Activated naive CD8-positive, alpha-beta T cell treated with anti-CD3 and anti-CD28 coated beads, Interleukin-2, amount 10 ng/mL, durations not matched to agents 7 days and 5 days (primary cell): ENCODE measurements at regions not wholly inside any gene's neighbourhood (a gene's known extent, or its start where the extent isn't known, plus 50 kb on each side); places are given as distances from the start of the nearest gene placed in this dataset.
"Not testable (repeated sequence)": the region's sequence is repeated elsewhere in the genome, so short reads cannot be mapped to it uniquely, and the experiment has no call there.

ENCODE experiments used
- ATAC-seq: fragments of 150-1000 bp; cut with Tn5 transposase; one replicate; pipeline ENCODE4 v1.10.0; 2021; ENCODE audit warnings: low read depth, moderate library complexity
- POLR2A ChIA-PET: fragments of 350-600 bp; sonication (Branson Sonifier 250); formaldehyde crosslinking; loops from one replicate; lab custom pipeline; 2021; ENCODE audit warnings: antibody characterized with exemption; lab: Charles Lee
- DNase-seq: peaks from one replicate; pipeline ENCODE4 v3.0.0; 2021
- H3K27ac Mint-ChIP-seq: one replicate; pipeline ENCODE4 v1.8.0; 2022; ENCODE audit warnings: mild to moderate bottlenecking, mixed read lengths
- H3K27me3 Mint-ChIP-seq: one replicate; pipeline ENCODE4 v1.8.0; 2022; ENCODE audit warnings: mild to moderate bottlenecking, moderate library complexity, mixed read lengths
- H3K36me3 Mint-ChIP-seq: one replicate; pipeline ENCODE4 v1.8.0; 2021; ENCODE audit warnings: mild to moderate bottlenecking, mixed read lengths
- H3K4me1 Mint-ChIP-seq: one replicate; pipeline ENCODE4 v1.8.0; 2021; ENCODE audit warnings: mixed read lengths
- H3K4me3 Mint-ChIP-seq: one replicate; pipeline ENCODE4 v1.8.0; 2022; ENCODE audit warnings: mild to moderate bottlenecking, moderate library complexity, mixed read lengths
- H3K9me3 Mint-ChIP-seq: one replicate; pipeline ENCODE4 v1.8.0; 2021; ENCODE audit warnings: mixed read lengths

DNA sequence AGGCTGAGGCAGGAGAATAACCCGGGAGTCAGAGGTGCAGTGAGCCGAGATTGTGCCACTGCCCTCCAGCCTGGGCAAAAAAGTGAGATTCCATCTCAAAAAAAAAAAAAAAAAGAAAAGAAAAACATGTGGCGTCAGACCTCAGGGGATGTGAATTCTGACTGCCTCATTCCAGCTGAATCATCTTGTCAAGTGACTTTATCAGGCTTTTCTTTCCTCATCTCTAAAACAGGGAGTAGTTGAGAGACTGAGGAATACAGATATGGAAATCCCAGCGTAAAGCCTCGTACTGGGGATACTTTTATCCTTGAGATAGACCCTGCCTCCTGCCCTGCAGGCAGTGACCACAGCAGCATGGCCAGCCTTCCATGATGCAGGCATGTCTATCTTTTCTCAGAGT is 76.4 kb downstream of the PPIAL4A start:
- H3K4me1 Mint-ChIP-seq, POLR2A ChIA-PET, H3K27me3 Mint-ChIP-seq, DNase-seq, ATAC-seq, H3K27ac Mint-ChIP-seq, H3K36me3 Mint-ChIP-seq, H3K9me3 Mint-ChIP-seq, H3K4me3 Mint-ChIP-seq: not testable (repeated sequence)

DNA sequence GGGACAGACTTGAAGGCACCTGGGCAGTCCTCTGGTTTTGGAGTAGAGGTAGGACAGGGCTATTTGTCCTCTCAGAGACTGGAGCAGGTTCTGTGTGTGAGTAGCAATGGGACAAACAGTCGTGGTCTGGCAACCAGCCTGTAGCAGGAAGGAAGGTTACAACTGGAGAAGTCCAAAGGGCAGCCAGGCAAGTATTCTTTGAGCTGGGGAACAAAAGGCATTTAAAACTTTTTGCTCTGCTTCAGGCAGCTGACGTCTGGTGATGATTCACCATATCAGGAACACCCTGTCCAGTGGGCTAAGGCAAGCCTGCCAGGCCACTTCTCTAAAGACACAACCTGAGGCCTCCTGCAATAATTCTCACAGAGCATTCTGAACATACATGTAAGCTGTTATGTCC is 83.3 kb downstream of the PPIAL4A start:
- H3K4me3 Mint-ChIP-seq, H3K36me3 Mint-ChIP-seq, POLR2A ChIA-PET, ATAC-seq, H3K27me3 Mint-ChIP-seq, H3K9me3 Mint-ChIP-seq, H3K27ac Mint-ChIP-seq, DNase-seq, H3K4me1 Mint-ChIP-seq: not testable (repeated sequence)

DNA sequence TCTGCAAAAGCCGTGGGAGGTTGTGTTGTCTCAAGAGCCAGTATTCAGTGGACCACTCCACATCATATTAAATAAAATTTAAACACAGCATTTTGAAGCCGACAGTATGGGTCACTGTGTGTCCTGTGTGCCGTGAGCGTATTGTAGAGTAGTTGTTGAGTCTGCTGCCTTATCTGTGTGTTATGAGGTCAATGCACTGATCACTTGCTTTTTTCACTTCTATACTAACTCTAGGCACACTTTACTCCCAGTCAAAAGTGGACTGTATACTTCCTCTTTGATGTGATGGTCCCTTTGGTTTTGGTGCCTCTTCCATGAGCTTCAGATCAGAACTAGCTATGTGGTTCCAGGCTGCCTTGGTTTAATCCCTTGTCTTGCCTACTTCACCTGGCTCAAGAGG is 84.3 kb downstream of the PPIAL4A start:
- H3K36me3 Mint-ChIP-seq, H3K4me1 Mint-ChIP-seq, ATAC-seq, H3K27ac Mint-ChIP-seq, H3K4me3 Mint-ChIP-seq, H3K27me3 Mint-ChIP-seq, DNase-seq, POLR2A ChIA-PET, H3K9me3 Mint-ChIP-seq: not testable (repeated sequence)

DNA sequence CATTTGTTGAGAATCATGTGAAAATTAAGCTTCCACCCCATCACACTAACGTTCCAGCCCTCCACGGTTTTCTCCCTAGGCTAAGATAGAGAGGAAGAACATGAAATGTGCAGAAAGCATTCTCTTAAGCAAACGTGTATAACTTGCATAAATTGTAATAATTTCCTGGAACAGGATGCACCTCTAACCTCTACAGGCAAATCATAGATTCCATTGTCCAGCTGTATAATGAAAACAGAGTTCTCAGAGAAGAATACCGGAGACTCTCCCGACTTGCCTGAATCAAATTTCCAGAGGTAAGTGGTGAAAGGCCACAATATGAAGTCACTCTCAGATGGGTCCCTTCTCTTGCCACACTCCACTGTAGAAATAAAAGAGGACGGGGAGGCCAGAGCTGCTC is 87.7 kb downstream of the PPIAL4A start:
- H3K27ac Mint-ChIP-seq, DNase-seq, ATAC-seq, POLR2A ChIA-PET, H3K27me3 Mint-ChIP-seq, H3K4me1 Mint-ChIP-seq, H3K36me3 Mint-ChIP-seq, H3K4me3 Mint-ChIP-seq, H3K9me3 Mint-ChIP-seq: not testable (repeated sequence)

DNA sequence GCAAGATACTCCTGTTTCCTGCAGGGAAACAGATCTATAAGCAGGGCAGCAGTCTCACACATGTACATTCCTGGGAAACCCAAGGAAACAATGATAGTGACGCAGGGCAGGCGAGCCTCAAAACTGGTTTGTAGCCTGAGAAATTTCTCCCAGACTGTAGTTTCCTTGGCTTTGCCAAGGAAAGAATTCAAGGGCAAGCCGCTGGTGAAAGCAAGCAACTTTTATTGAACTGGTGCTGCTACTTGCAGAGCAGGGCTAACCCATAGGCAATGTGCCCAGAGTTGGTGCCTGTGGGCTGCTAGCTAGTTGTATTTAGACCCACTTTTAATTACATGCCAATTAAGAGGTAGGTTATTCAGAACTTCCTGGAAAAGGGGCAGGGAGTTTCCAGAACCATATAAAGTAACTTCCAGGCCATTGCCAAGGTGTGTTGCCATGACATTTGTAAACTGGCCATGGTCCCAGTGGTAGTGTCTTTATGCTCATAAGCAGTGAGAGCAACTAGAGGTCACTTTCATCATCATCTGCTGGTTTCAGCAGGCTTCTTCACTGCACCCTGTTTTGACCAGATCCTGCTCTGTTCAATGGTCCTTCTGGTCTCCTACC is 92.0 kb downstream of the PPIAL4A start:
- H3K27ac Mint-ChIP-seq, H3K4me1 Mint-ChIP-seq, DNase-seq, H3K36me3 Mint-ChIP-seq, POLR2A ChIA-PET, ATAC-seq, H3K9me3 Mint-ChIP-seq, H3K27me3 Mint-ChIP-seq, H3K4me3 Mint-ChIP-seq: not testable (repeated sequence)

DNA sequence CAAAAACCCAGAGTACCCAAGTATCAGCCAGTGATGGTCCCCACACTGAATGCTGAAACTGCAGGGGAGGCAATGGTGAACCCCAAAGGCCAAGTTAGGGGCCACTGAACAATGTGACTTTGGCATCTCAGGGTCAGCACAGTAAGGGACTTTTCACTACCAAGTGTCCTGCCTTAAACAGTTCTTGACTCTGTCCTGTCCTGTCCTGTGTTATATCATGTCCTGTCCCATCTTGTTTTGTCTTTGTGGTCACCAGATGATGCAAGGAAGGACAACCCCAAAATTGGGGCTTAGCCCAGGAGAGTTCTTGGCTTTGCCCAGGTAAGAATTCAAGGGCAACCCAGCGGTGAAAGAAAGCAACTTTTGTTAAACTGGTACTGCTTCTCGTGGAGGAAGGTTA is 105.0 kb downstream of the PPIAL4A start:
- H3K4me1 Mint-ChIP-seq, H3K27me3 Mint-ChIP-seq, DNase-seq, POLR2A ChIA-PET, H3K36me3 Mint-ChIP-seq, H3K4me3 Mint-ChIP-seq, H3K27ac Mint-ChIP-seq, H3K9me3 Mint-ChIP-seq: not testable (repeated sequence)
- ATAC-seq = peak; percentile 43

DNA sequence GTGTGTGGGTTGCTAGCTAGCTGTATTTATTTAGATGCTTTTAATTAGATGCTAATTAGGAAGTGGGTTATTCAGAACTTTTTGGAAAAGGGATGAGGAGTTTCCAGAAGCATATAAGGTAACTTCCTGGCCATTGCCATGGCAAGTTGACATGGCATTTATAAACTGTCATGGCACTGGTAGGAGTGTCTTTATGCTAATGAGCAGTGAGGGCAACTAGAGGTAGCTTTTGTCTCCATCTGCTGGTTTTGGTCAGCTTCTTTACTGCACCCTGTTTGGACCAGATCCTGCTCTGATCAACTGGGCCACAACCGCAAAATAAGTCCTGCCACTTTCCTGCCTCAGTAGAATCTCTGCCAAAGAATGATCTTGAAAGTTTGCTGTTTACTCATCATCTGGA is 105.5 kb downstream of the PPIAL4A start:
- H3K4me1 Mint-ChIP-seq, POLR2A ChIA-PET, H3K27ac Mint-ChIP-seq, H3K4me3 Mint-ChIP-seq, DNase-seq, H3K9me3 Mint-ChIP-seq, H3K36me3 Mint-ChIP-seq, H3K27me3 Mint-ChIP-seq: not testable (repeated sequence)
- ATAC-seq = peak; percentile 95

DNA sequence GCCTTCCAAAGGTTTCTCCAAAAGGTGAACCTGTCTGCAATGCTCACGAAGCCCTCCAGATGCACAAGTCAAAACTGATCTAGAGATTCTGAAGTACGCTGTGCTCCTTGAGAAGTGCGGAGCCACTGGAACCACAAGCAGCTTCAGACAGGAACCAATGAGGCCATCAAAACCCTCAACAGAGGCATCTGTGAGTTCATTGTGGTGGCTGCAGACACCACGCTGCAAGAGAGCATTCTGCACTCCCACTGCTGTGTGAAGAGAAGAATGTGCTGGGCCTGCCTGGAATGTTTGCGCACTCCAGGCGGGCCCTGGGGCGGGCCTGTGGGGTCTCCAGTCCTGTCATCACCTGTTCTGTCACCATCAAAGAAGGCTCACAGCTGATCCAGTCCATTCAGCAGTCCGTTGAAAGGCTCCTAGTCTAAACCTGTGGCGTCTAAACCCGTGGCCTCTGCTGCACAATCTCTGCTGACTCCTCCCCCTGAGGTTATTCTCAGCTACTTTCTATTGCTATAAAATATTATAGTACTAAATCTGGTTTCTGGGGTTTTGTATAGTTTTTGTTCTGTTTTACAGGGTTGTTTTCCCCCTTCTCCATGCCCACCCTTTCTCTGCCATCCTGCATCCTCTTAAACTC is 111.6 kb downstream of the PPIAL4A start:
- H3K27ac Mint-ChIP-seq, H3K9me3 Mint-ChIP-seq, DNase-seq: not testable (repeated sequence)

DNA sequence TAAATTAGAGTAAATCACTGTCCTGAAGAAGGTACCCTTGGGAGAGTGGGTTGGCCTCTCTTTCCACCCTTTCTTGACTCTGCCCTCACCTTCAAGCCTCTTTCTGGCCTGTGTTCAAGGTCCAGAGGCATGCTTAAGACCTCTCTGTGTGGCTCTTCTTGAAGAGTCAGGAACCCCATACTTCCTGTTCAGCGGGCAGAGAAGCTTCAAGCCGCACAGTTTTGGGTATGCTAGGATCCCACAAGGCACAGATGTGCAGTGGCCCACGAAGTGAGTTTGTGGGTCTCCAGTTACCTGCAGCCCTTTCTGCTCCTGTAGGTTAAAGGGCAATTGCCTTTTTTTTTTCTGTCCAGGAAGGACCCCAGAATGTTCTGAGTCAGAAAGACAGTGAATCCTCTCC is 113.7 kb downstream of the PPIAL4A start:
- H3K4me3 Mint-ChIP-seq, H3K36me3 Mint-ChIP-seq, H3K27me3 Mint-ChIP-seq, H3K4me1 Mint-ChIP-seq, H3K27ac Mint-ChIP-seq, POLR2A ChIA-PET, DNase-seq, H3K9me3 Mint-ChIP-seq: not testable (repeated sequence)
- peak; percentile 28 for ATAC-seq

More for the DNA sequence above, 111.6 kb downstream of the PPIAL4A start:
- H3K4me3 Mint-ChIP-seq, H3K27me3 Mint-ChIP-seq, POLR2A ChIA-PET, H3K4me1 Mint-ChIP-seq, H3K36me3 Mint-ChIP-seq: not testable (repeated sequence)
- ATAC-seq = peak; percentile 86

DNA sequence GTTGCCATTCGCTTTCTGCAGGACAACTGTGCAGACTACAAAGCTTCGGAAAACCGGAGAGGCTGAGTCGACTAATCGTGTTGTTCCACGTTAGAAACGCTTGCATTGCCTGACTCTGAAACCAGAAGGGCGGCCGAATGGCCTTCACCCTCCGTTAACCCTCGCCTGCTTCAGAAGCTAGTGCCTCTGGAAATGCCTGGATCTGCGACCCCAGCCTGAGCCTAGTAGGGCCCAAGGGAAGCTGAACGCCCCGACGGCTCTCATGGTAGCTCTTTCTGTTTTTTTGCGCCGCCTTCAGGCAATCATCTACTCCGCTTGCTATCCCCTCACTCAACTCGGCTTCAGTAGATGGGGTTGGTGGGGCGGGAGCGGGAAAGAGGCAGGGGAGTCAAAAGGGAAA is 117.3 kb downstream of the PPIAL4A start:
- DNase-seq, POLR2A ChIA-PET, H3K9me3 Mint-ChIP-seq, ATAC-seq, H3K4me3 Mint-ChIP-seq, H3K36me3 Mint-ChIP-seq, H3K27ac Mint-ChIP-seq, H3K4me1 Mint-ChIP-seq: not testable (repeated sequence)
- H3K27me3 Mint-ChIP-seq = peaks cover 19% of the 10 kb centered on the region

DNA sequence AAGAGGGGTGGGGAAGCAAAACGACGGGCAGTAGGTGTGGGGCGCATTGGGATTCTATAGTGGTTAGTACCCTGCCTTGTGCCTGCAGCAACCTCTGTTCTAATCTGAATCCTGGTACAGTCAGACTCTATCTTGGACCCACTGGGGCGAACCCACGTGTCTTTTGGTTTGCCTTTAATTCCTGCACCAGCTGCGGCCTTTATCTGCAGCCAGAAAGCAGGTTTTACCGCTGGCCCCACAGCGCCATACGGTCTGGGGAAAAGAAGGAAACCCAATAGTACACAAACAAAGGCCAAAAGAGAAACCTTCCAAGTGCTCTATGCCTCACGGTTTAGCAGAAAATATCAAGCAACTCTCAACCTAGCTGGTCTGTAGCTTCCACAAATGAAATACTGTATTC is 118.2 kb downstream of the PPIAL4A start:
- H3K9me3 Mint-ChIP-seq, POLR2A ChIA-PET, ATAC-seq, H3K4me1 Mint-ChIP-seq, H3K4me3 Mint-ChIP-seq, DNase-seq, H3K36me3 Mint-ChIP-seq, H3K27ac Mint-ChIP-seq: not testable (repeated sequence)
- H3K27me3 Mint-ChIP-seq = peaks cover 19% of the 10 kb centered on the region

DNA sequence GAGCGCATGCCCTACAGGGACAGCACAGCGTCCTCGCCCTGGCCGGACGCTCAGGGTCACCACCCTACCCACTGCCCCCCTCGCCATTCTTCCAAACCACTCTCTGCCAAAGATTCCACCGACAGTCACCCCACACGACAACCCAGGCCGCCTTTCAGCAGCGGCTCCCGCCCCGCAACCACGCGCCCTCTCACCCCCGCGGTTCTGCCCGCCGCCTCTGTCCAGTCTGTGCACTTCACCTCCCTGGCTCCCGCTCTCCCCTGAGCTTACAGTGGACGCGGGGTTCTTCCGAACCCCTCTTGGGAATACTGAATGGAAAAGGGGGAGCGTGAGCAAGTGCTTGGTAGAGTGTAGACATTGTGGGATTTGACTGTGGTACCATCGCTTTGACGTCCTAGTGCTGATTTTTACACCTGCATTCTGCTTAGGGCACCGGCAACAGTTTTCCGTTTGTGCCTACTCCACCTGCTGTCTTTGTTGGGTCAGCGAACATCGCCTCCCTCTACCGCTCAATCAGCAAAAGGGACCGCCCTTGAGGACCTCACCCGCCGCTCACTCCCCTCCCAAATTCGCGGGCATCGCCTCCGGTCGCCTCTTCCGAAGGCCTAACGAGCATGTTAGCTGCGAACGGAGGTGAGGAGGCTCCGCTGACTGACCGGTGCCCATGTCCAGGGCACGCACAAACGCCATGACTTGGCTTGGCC is 119.1 kb downstream of the PPIAL4A start:
- H3K4me1 Mint-ChIP-seq, H3K9me3 Mint-ChIP-seq, ATAC-seq, H3K36me3 Mint-ChIP-seq, H3K27ac Mint-ChIP-seq, POLR2A ChIA-PET: not testable (repeated sequence)
- peak; percentile 45 for DNase-seq
- peak overlapping the region; percentile 64 for H3K4me3 Mint-ChIP-seq
- peaks cover 19% of the 10 kb centered on the region for H3K27me3 Mint-ChIP-seq

DNA sequence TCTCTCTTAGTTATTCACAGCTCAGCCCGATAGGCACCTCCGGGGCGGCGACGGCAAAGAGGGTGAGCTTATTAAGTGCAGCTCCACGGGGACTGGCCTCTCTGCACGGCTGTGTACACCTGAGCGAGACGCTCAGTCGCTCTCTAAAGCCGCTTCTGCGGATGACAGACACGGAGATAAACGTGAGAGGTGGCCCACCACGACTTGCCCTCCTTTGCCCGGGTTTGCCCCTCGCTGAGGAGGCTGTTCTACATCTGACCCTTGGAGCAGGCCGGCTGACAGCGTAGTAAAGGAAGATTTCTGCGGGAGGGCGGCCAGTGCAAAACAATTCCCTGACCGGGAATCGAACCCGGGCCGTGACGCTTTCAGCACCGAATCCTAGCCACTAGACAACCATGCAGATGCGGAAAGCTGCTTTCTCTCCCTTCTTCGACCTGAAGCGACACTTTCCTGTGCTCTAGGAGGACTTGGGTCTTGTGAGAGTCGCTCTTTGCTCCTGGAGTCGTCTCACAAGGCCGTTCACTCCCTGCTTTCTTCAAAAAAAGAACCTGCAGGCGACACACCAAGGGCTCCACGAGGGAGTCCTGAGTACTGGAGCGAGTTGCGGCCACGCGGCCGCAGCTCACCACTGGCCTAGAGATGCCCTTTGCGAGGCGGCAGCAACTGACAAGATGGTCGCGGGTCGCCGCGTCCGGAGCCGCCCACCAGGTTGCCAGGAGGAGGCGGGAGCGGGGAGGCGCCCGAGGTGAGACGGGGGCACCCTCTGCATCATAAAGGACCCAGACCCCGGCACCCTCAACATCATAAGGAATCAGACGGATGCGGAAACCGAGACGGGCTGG is 119.9 kb downstream of the PPIAL4A start:
- H3K27ac Mint-ChIP-seq, POLR2A ChIA-PET: not testable (repeated sequence)

More for the DNA sequence above, 119.9 kb downstream of the PPIAL4A start:
- not testable (repeated sequence) for H3K36me3 Mint-ChIP-seq, H3K4me1 Mint-ChIP-seq, H3K9me3 Mint-ChIP-seq
- Mint-ChIP-seq H3K4me3 (peak overlapping the region; percentile 61), H3K27me3 (peaks cover 19% of the 10 kb centered on the region)
- DNase-seq = peak; percentile 42
- ATAC-seq = peak; percentile 66
